ENCODE measurements at regions not wholly inside any gene's neighbourhood (a gene's known extent, or its start where the extent isn't known, plus 50 kb on each side); places are given as distances from the start of the nearest gene placed in this dataset.

DNA sequence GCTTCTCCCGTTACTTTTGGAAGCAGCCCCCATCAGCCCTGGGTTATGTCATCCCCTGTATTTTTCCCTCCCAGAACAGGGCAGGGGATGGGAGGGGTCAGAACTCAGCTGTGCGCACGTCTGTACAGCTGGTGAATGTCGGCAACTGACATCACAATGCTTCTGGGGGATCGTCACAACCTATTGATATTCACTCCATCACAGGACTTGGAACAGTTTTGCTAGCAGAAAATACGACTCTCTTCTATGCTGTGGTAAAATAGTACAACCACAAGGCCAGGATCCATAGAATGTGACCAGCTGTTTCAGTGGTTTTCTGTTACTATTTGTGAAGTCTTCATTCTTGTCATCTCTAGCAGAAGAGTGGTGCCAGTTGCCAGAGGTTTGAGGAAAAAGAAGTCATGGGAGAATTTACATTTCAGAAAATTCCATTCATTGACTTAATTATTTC lies 77.1 kb upstream of the KLF4 start:
- TF ChIP-seq, protein P1, sequence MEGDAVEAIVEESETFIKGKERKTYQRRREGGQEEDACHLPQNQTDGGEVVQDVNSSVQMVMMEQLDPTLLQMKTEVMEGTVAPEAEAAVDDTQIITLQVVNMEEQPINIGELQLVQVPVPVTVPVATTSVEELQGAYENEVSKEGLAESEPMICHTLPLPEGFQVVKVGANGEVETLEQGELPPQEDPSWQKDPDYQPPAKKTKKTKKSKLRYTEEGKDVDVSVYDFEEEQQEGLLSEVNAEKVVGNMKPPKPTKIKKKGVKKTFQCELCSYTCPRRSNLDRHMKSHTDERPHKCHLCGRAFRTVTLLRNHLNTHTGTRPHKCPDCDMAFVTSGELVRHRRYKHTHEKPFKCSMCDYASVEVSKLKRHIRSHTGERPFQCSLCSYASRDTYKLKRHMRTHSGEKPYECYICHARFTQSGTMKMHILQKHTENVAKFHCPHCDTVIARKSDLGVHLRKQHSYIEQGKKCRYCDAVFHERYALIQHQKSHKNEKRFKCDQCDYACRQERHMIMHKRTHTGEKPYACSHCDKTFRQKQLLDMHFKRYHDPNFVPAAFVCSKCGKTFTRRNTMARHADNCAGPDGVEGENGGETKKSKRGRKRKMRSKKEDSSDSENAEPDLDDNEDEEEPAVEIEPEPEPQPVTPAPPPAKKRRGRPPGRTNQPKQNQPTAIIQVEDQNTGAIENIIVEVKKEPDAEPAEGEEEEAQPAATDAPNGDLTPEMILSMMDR (IDR thresholded peaks at IDR 0.05), result no peak
- no peak for TF ChIP-seq POLR2A (IDR thresholded peaks at IDR 0.05)
